ENCODE measurements at regions not wholly inside any gene's neighbourhood (a gene's known extent, or its start where the extent isn't known, plus 50 kb on each side); places are given as distances from the start of the nearest gene placed in this dataset.

GRCh38 chr19:31801611-31802010, 452.4 kb upstream of the TSHZ3 start:
- Histone ChIP-seq H3K9me3 (ENCODE audit: control insufficient read depth, insufficient read depth, low read length) (peaks cover 7% of the 10 kb centered on the region), H3K9me1 (ENCODE audit: insufficient read depth, low read length) (no peaks in the 10 kb centered on the region), H3K4me2 (ENCODE audit: low read depth, low read length) (no peak overlapping the region), H3K4me1 (ENCODE audit: control insufficient read depth, insufficient read depth, low read length) (no peaks in the 10 kb centered on the region), H3K56ac (ENCODE audit: extremely low read depth, insufficient read depth, low read length) (no peak overlapping the region), H3K27ac (ENCODE audit: insufficient read depth, low read length) (no peak overlapping the region), H3K18ac (ENCODE audit: low read depth, low read length) (no peak overlapping the region), H3K4ac (ENCODE audit: low read depth, low read length) (no peak overlapping the region), H4K91ac (ENCODE audit: insufficient read depth, low read depth, low read length) (no peak overlapping the region), H3K4me3 (ENCODE audit: insufficient read depth, low read depth, low read length) (no peak overlapping the region), H4K20me1 (ENCODE audit: insufficient read depth, low read length) (no peaks in the 10 kb centered on the region), H2BK5ac (ENCODE audit: low read depth, low read length, poor library complexity, severe bottlenecking) (no peak overlapping the region), H2BK120ac (ENCODE audit: low read depth, low read length) (no peak overlapping the region), H2BK15ac (ENCODE audit: low read depth, low read length) (no peak overlapping the region), H2AK9ac (replicated peaks; ENCODE audit: low read depth, low read length, poor library complexity) (no peak overlapping the region), H4K5ac (ENCODE audit: low read depth, low read length) (no peak overlapping the region), H3K79me1 (ENCODE audit: low read depth in 1 of 2, low read length in 2 of 2) (no peaks in the 10 kb centered on the region), H4K8ac (ENCODE audit: low read depth in 2 of 2, low read length in 2 of 2) (no peak overlapping the region), H3K14ac (replicated peaks; ENCODE audit: low read depth, low read length) (no peak overlapping the region), H3K27me3 (ENCODE audit: control insufficient read depth, insufficient read depth, low read length) (no peaks in the 10 kb centered on the region), H2BK20ac (ENCODE audit: low read depth, low read length) (no peak overlapping the region), H3K9ac (ENCODE audit: low read depth, low read length) (no peak overlapping the region), H2AFZ (replicated peaks; ENCODE audit: low read length, poor library complexity) (no peak overlapping the region), H3K36me3 (ENCODE audit: control insufficient read depth, insufficient read depth, low read length) (no peaks in the 10 kb centered on the region), H2AK5ac (ENCODE audit: low read depth, low read length) (no peak overlapping the region), H3K23ac (ENCODE audit: low read depth, low read length) (no peak overlapping the region)
- in situ Hi-C loops (cut with MboI; ENCODE audit: low sequenced_read_pairs) (no loop called here), intact Hi-C loops (cut with micrococcal nuclease) (no loop called here), dilution Hi-C loops (cut with HindIII; ENCODE audit: low sequenced_read_pairs, unreplicated experiment) (no loop called here)
- TF ChIP-seq CEBPB (IDR thresholded peaks at IDR 0.05; ENCODE audit: low read depth, low read length) (no peak), MXI1 (IDR thresholded peaks at IDR 0.05; ENCODE audit: borderline replicate concordance, low read depth, low read length) (no peak), ELK1 (IDR thresholded peaks at IDR 0.05; ENCODE audit: borderline replicate concordance, low read depth, low read length) (no peak), CHD1 (IDR thresholded peaks at IDR 0.05; ENCODE audit: low read depth, low read length) (no peak)
- DNase-seq (no peak), ATAC-seq (ENCODE audit: low read depth) (no peak)
- no TSS peak for BruUV-seq (replicated peaks)
- WGBS, 2 experiments (ENCODE audit: extremely low coverage in 2 of 2, insufficient read length in 1 of 2), result no CpG with 5 or more reads among the region's 4 CpGs
- CTCF ChIA-PET, result no interaction called here
- POLR2A ChIA-PET (ENCODE audit: unreplicated experiment), result no interaction called here

All from IMR-90 (cell line).